Activated CD8-positive, alpha-beta memory T cell treated with anti-CD3 and anti-CD28 coated beads for 36 hours (primary cell): ENCODE measurements at regions not wholly inside any gene's neighbourhood (a gene's known extent, or its start where the extent isn't known, plus 50 kb on each side); places are given as distances from the start of the nearest gene placed in this dataset.

Experiments used
- CTCF ChIA-PET: fragments of 350-600 bp; sonication (Branson Sonifier 250); formaldehyde crosslinking; loops from one replicate; lab custom pipeline; 2021; ENCODE audit warnings: antibody characterized with exemption; lab: Charles Lee
- POLR2A ChIA-PET: fragments of 350-600 bp; sonication (Branson Sonifier 250); formaldehyde crosslinking; loops from one replicate; lab custom pipeline; 2021; ENCODE audit warnings: antibody characterized with exemption; lab: Charles Lee

- ChIA-PET CTCF (no interaction called here), POLR2A (no interaction called here)
Observed at GRCh38 chr4:177566691-177567090, 124.5 kb upstream of the AGA start.

GRCh38 chr4:177568931-177569330 is 126.7 kb upstream of the AGA start:
- ChIA-PET CTCF (no interaction called here), POLR2A (no interaction called here)

GRCh38 chr4:177569434-177569833 is 127.2 kb upstream of the AGA start:
- CTCF ChIA-PET = no interaction called here
- POLR2A ChIA-PET = no interaction called here

GRCh38 chr4:177573507-177573906 is 131.3 kb upstream of the AGA start:
- ChIA-PET CTCF (no interaction called here), POLR2A (no interaction called here)

- POLR2A ChIA-PET = no interaction called here
- CTCF ChIA-PET = no interaction called here
Observed at GRCh38 chr4:177574446-177574845, 132.2 kb upstream of the AGA start.

- POLR2A ChIA-PET = no interaction called here
Observed at GRCh38 chr4:177579649-177580048, 137.4 kb upstream of the AGA start.

GRCh38 chr4:177582992-177583391 is 140.8 kb upstream of the AGA start:
- ChIA-PET POLR2A (no interaction called here), CTCF (no interaction called here)

More at GRCh38 chr4:177579649-177580048, 137.4 kb upstream of the AGA start:
- CTCF ChIA-PET = no interaction called here

GRCh38 chr4:177587989-177588388 is 145.8 kb upstream of the AGA start:
- ChIA-PET POLR2A (no interaction called here), CTCF (no interaction called here)

GRCh38 chr4:177595386-177595785 is 153.1 kb upstream of the AGA start:
- ChIA-PET CTCF (no interaction called here), POLR2A (no interaction called here)

- CTCF ChIA-PET = no interaction called here
- POLR2A ChIA-PET = no interaction called here
Observed at GRCh38 chr4:177596035-177596434, 153.8 kb upstream of the AGA start.

- POLR2A ChIA-PET = no interaction called here
Observed at GRCh38 chr4:177596991-177597390, 154.8 kb upstream of the AGA start.

GRCh38 chr4:177605252-177605651 is 163.0 kb upstream of the AGA start:
- ChIA-PET CTCF (no interaction called here), POLR2A (no interaction called here)

More at GRCh38 chr4:177596991-177597390, 154.8 kb upstream of the AGA start:
- CTCF ChIA-PET = no interaction called here

- ChIA-PET CTCF (no interaction called here), POLR2A (no interaction called here)
Observed at GRCh38 chr4:177607111-177607573, 164.9 kb upstream of the AGA start.

- CTCF ChIA-PET = no interaction called here
- POLR2A ChIA-PET = no interaction called here
Observed at GRCh38 chr4:177611974-177612664, 169.9 kb upstream of the AGA start.

GRCh38 chr4:177612684-177613083 is 170.4 kb upstream of the AGA start:
- ChIA-PET POLR2A (no interaction called here), CTCF (no interaction called here)

GRCh38 chr4:177632481-177632880 is 190.2 kb upstream of the AGA start:
- ChIA-PET CTCF (no interaction called here), POLR2A (no interaction called here)

GRCh38 chr4:177638871-177639270 is 196.6 kb upstream of the AGA start:
- POLR2A ChIA-PET = no interaction called here
- CTCF ChIA-PET = no interaction called here

- POLR2A ChIA-PET = no interaction called here
Observed at GRCh38 chr4:177640864-177641263, 198.6 kb upstream of the AGA start.

GRCh38 chr4:177660223-177660622 is 218.0 kb upstream of the AGA start:
- CTCF ChIA-PET = no interaction called here

More at GRCh38 chr4:177640864-177641263, 198.6 kb upstream of the AGA start:
- CTCF ChIA-PET = no interaction called here

GRCh38 chr4:177667687-177668086 is 225.4 kb upstream of the AGA start:
- ChIA-PET POLR2A (no interaction called here), CTCF (no interaction called here)

More at GRCh38 chr4:177660223-177660622, 218.0 kb upstream of the AGA start:
- POLR2A ChIA-PET = no interaction called here

GRCh38 chr4:177671387-177671786 is 229.2 kb upstream of the AGA start:
- ChIA-PET CTCF (no interaction called here), POLR2A (no interaction called here)

- POLR2A ChIA-PET = no interaction called here
- CTCF ChIA-PET = no interaction called here
Observed at GRCh38 chr4:177671845-177672244, 229.6 kb upstream of the AGA start.
